GM12872 (cell line): ENCODE measurements at regions not wholly inside any gene's neighbourhood (a gene's known extent, or its start where the extent isn't known, plus 50 kb on each side); places are given as distances from the start of the nearest gene placed in this dataset.

Experiments
- TF ChIP-seq, protein P1 (sequence below): IDR thresholded peaks from 3 replicates; pipeline ENCODE4 v1.5.1; 2011; ENCODE audit warnings: low read depth, mild to moderate bottlenecking, low read length, moderate library complexity; ENCODE audit not compliant: insufficient read depth

DNA sequence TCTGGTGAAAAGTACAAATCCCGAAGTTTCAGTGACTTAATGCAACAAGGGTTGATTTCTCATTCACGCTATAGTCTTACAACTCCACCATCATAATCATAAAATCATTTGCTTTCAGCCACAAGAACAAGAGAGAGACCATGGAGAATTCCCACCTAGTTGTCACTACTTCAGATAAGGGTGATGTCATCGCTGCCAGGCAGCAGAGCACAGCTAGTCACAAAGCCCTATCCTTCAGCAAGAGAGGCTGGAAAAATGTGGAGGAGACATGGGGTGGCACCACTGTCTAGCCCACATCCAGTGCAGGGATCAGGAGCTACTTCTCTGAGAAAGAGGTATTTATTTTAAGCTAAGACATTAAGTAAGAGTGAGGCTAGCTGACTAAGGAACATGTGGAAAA lies 356.1 kb downstream of the YTHDC2 start:
- TF ChIP-seq, protein P1, sequence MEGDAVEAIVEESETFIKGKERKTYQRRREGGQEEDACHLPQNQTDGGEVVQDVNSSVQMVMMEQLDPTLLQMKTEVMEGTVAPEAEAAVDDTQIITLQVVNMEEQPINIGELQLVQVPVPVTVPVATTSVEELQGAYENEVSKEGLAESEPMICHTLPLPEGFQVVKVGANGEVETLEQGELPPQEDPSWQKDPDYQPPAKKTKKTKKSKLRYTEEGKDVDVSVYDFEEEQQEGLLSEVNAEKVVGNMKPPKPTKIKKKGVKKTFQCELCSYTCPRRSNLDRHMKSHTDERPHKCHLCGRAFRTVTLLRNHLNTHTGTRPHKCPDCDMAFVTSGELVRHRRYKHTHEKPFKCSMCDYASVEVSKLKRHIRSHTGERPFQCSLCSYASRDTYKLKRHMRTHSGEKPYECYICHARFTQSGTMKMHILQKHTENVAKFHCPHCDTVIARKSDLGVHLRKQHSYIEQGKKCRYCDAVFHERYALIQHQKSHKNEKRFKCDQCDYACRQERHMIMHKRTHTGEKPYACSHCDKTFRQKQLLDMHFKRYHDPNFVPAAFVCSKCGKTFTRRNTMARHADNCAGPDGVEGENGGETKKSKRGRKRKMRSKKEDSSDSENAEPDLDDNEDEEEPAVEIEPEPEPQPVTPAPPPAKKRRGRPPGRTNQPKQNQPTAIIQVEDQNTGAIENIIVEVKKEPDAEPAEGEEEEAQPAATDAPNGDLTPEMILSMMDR: no peak

DNA sequence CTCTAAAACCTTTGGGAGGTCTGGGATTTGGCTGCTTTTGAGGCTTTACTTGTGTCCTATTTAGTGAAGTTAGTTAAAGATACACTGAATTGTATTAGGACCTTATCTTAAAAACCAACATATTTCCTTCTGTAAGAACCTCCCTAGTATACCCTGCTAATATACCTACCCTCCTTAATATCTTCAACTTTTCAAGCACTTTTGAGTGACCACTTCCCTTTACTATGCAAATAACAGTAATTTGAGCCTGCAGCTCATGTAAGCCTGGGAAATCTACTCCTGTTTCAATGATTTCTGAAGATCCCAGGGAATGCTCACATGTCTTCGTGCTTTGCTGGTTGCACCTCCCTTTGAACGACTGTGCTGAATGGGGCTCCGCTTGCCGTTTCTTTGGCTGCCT lies 358.5 kb downstream of the YTHDC2 start:
- TF ChIP-seq, protein P1: no peak

DNA sequence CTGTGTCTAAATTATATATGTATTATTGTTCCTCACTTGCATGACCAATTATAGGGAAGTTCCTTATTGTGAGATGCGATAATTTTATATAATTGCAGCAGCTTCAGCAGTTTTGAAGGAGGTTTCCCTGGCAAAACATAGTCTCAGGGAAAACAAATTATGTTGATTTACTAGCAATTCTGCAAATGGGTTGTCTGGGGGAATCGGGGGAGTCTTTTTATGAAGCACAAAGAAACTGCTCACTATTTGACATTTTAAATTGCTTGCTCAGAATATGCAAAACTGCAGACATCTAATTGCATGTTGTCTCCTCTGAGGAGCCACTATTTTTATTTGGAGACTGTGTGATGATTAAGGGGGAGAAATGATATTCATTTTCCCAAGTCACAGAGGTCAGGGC lies 361.6 kb downstream of the YTHDC2 start:
- TF ChIP-seq, protein P1: no peak

DNA sequence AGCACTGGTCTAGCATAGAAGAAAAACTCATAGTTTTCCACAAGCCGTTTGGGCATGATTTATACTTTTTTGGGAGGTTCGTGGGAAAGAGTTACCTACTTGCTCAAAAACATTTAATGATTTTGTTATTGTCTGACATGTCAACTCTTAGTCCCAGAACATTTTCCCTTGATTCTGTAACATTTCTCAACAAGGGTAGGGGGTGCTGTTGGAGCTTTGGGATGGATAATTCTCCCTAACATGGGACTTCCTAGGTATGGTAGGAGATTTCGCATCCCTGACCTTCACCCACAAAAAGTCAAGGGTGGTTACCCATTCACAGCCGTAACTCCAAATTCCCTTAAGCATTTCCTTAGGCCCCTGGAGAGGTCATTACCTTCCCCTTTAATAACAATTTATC lies 378.0 kb downstream of the YTHDC2 start:
- TF ChIP-seq, protein P1: no peak

DNA sequence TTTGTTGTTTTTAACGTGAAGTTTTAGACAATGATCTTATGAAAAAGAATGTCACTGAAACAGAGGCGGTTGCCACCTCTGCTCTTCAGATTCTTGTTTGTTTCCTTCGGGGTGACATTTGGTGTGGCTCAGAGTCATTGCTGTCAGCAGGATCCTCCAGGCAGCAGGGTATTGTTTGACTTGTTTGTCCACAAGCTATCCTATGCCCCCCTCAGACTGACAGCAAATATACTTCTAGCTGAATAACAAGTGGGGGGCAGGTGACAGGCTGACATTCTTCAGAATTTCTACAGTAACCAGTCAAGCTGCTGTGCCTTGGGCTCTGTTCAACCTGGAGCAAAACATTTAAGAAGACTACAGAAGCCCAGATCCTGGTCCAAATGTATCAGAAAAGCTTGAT lies 383.3 kb downstream of the YTHDC2 start:
- TF ChIP-seq, protein P1: no peak

DNA sequence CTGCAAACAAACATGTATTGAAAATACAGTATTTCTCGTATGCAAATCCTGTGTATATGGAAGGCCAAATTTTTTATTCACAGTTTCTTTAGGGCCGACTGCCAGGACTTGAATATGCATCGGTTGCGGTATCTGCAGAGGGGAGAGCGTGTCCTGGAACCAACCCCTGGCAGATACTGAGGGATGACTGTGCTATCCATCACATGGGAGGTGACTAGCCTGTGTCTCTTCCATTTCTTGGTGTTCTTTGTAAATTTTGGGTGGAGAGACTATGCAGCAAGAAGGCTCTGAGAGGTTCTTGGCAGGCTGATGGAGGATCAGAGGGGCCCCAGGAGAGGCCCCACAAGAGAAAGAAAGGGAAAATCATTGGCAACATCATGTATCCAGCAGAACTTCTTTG lies 384.3 kb downstream of the YTHDC2 start:
- TF ChIP-seq, protein P1: no peak

DNA sequence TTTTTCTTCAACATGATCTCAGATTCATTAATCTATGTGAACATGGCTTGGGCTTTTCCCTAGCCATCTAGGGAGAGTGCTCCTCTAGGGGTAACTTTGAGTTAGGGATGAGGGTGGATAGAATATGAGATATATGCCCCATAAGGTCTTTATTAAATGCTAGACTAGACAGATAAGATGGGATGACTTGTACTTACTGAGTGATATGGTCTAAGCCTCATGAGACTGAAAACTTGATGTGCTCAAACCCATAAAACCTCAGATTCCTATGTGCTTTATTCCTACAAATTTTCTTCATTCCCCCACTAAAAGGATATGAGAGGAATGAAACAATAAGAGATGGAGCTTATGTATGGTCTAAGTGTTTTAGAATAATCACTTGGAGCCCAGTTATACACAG lies 386.6 kb downstream of the YTHDC2 start:
- TF ChIP-seq, protein P1: no peak

DNA sequence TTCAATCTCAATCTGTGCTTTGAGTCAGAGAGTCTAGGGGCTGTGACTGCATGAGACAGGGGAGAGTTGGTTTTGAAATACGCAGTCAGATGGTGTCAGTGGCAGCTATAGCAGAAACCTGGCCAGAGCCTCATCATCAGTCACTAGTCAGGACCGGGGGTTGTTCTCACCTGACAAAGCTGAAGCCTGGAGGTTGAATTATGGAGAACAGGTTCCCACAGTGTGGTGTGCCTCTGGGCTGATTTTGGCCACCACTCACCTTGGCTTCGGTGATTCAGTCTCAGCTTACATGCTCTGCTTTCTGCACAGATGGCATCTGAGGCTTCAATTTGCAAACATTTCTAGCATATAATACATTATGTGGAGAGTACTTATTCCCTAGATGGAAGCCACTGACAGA lies 387.3 kb downstream of the YTHDC2 start:
- TF ChIP-seq, protein P1: no peak
